GM23338 (cell line): ENCODE measurements at regions not wholly inside any gene's neighbourhood (a gene's known extent, or its start where the extent isn't known, plus 50 kb on each side); places are given as distances from the start of the nearest gene placed in this dataset.

Experiments
- ATAC-seq: fragments of 200-7000 bp; cut with Tn5 transposase; 3 replicates; pipeline ENCODE4 v1.9.1; 2020
- DNase-seq: peaks from one replicate; pipeline ENCODE4 v3.0.0-alpha.2; 2015; ENCODE audit warnings: low spot score
- H2AFZ ChIP-seq: fragments of 200-600 bp; sonication (generic); 2 replicates; pipeline ENCODE4 v1.8.0; 2016; ENCODE audit warnings: antibody characterized with exemption, mild to moderate bottlenecking, moderate library complexity
- H3F3A ChIP-seq: fragments of 200-600 bp; sonication (generic); replicated peaks from 2 replicates; pipeline ENCODE4 v1.8.0; 2017; ENCODE audit warnings: antibody characterized with exemption, mixed run types, low read depth
- H3K27ac ChIP-seq: fragments of 200-600 bp; sonication (generic); 2 replicates; pipeline ENCODE4 v1.6.1; 2016; ENCODE audit warnings: low read depth
- H3K27me3 ChIP-seq: fragments of 200-600 bp; sonication (generic); 2 replicates; pipeline ENCODE4 v1.8.0; 2016; ENCODE audit warnings: mild to moderate bottlenecking, mixed run types, moderate library complexity; ENCODE audit not compliant: insufficient read depth
- H3K36me3 ChIP-seq: fragments of 200-600 bp; sonication (generic); 2 replicates; pipeline ENCODE4 v1.8.0; 2016; ENCODE audit warnings: mild to moderate bottlenecking; ENCODE audit not compliant: insufficient read depth
- H3K4me1 ChIP-seq: fragments of 200-600 bp; sonication (generic); 2 replicates; pipeline ENCODE4 v1.8.0; 2016; ENCODE audit warnings: mild to moderate bottlenecking, moderate library complexity; ENCODE audit not compliant: insufficient read depth
- H3K4me2 ChIP-seq: fragments of 200-600 bp; sonication (generic); 2 replicates; pipeline ENCODE4 v1.7.1; 2017; ENCODE audit warnings: mixed run types
- H3K4me3 ChIP-seq: fragments of 200-600 bp; sonication (generic); 2 replicates; pipeline ENCODE4 v1.6.1; 2016; ENCODE audit warnings: mixed run types
- H3K79me2 ChIP-seq: fragments of 200-600 bp; sonication (generic); replicated peaks from 2 replicates; pipeline ENCODE4 v1.8.0; 2017; ENCODE audit warnings: mild to moderate bottlenecking; ENCODE audit not compliant: insufficient read depth
- H3K9me2 ChIP-seq: fragments of 200-600 bp; sonication (generic); 2 replicates; pipeline ENCODE4 v1.8.0; 2017; ENCODE audit not compliant: insufficient read depth
- H4K20me1 ChIP-seq: fragments of 200-600 bp; sonication (generic); replicated peaks from 2 replicates; pipeline ENCODE4 v1.8.0; 2017; ENCODE audit warnings: mild to moderate bottlenecking; ENCODE audit not compliant: insufficient read depth
- H3K27ac Mint-ChIP-seq: 2 replicates; pipeline ENCODE4 v1.8.0; 2020; ENCODE audit warnings: inconsistent platforms, mild to moderate bottlenecking, moderate library complexity, mixed read lengths
- H3K27me3 Mint-ChIP-seq: 3 replicates; pipeline ENCODE4 v1.8.0; 2022; ENCODE audit warnings: low read depth, mild to moderate bottlenecking, moderate library complexity, mixed read lengths, inconsistent platforms; ENCODE audit not compliant: insufficient read depth, poor library complexity
- H3K36me3 Mint-ChIP-seq: 3 replicates; pipeline ENCODE4 v1.8.0; 2021; ENCODE audit warnings: low read depth, mild to moderate bottlenecking, inconsistent platforms, moderate library complexity, mixed read lengths
- H3K4me1 Mint-ChIP-seq: 3 replicates; pipeline ENCODE4 v1.8.0; 2020; ENCODE audit warnings: mild to moderate bottlenecking, inconsistent platforms, mixed read lengths
- H3K4me3 Mint-ChIP-seq: 3 replicates; pipeline ENCODE4 v1.8.0; 2021; ENCODE audit warnings: moderate library complexity, mild to moderate bottlenecking, inconsistent platforms, mixed read lengths
- H3K9me3 Mint-ChIP-seq: 3 replicates; pipeline ENCODE4 v1.8.0; 2020; ENCODE audit warnings: moderate library complexity, mild to moderate bottlenecking, inconsistent platforms, mixed read lengths
- CREB1 ChIP-seq: fragments of 250-450 bp; sonication (Bioruptor Pico); IDR thresholded peaks from 2 replicates; pipeline ENCODE4 v1.5.0; 2020; ENCODE audit warnings: low read depth, mild to moderate bottlenecking, moderate library complexity
- CTCF ChIP-seq, 2 experiments: fragments of 200-600 bp in 1 of 2; sonication (generic) in 1 of 2; conservative IDR thresholded peaks; 2 replicates each; pipeline versions ENCODE4 v1.5.1 to v1.6.1; 2016 to 2017; ENCODE audit warnings: antibody characterized with exemption in 2 of 2, low read depth in 2 of 2, mild to moderate bottlenecking in 2 of 2, moderate library complexity in 1 of 2
- ETS1 ChIP-seq: IDR thresholded peaks from 2 replicates; pipeline ENCODE4 v1.6.1; 2016; ENCODE audit warnings: antibody characterized with exemption
- EZH2 ChIP-seq: fragments of 200-600 bp; sonication (generic); IDR thresholded peaks from one replicate; pipeline ENCODE4 v1.8.0; 2017; ENCODE audit warnings: antibody characterized with exemption, mild to moderate bottlenecking, low read depth; ENCODE audit not compliant: unreplicated experiment
- POLR2AphosphoS5 ChIP-seq: IDR thresholded peaks from 2 replicates; pipeline ENCODE4 v1.6.1; 2016; ENCODE audit warnings: antibody characterized with exemption, low read depth
- STAT1 ChIP-seq: IDR thresholded peaks from one replicate; pipeline ENCODE4 v1.6.1; 2016; ENCODE audit warnings: antibody characterized with exemption; ENCODE audit not compliant: unreplicated experiment
- ZNF331 ChIP-seq: fragments of 250-450 bp; sonication (Bioruptor Pico); IDR thresholded peaks from 2 replicates; pipeline ENCODE4 v1.5.0; 2020; ENCODE audit warnings: low read depth, mild to moderate bottlenecking, moderate library complexity

- no peak for TF ChIP-seq CREB1 (CRISPR knock-in tag)
- no peak for TF ChIP-seq ETS1
- no peak for TF ChIP-seq CTCF (conservative IDR thresholded peaks at IDR 0.05; ENCODE audit: low read depth in 2 of 2)
Measured at GRCh38 chr18:56501896-56502295, 136.5 kb downstream of the TXNL1 start (continued).

- Histone ChIP-seq H3K27me3 (no peaks in the 10 kb centered on the region), H3K9me2 (peaks cover 8% of the 10 kb centered on the region), H3K4me3 (no peak overlapping the region), H3K36me3 (no peaks in the 10 kb centered on the region; the same call in 1 of the 2 replicates), H3K4me2 (no peak overlapping the region), H3F3A (no peaks in the 10 kb centered on the region), H4K20me1 (no peaks in the 10 kb centered on the region), H3K4me1 (no peaks in the 10 kb centered on the region), H3K27ac (no peak overlapping the region), H2AFZ (peak overlapping the region; percentile 19; the same call in 1 of the 2 replicates), H3K79me2 (no peaks in the 10 kb centered on the region)
- peaks cover 11% of the 10 kb centered on the region; the same call in 2 of the 3 replicates for H3K9me3 Mint-ChIP-seq
- no peak overlapping the region for H3K27ac Mint-ChIP-seq
- H3K36me3 Mint-ChIP-seq, result peaks cover 3% of the 10 kb centered on the region; the same call in 2 of the 3 replicates
- peaks cover 3% of the 10 kb centered on the region for H3K27me3 Mint-ChIP-seq
- ATAC-seq (no peak), DNase-seq (no peak)
- H3K4me3 Mint-ChIP-seq, result no peak overlapping the region
- no peak for TF ChIP-seq ZNF331 (CRISPR knock-in tag)
- TF ChIP-seq ETS1, result no peak
- TF ChIP-seq POLR2AphosphoS5, result no peak
- TF ChIP-seq CTCF (conservative IDR thresholded peaks at IDR 0.05; ENCODE audit: low read depth in 2 of 2), result no peak
- no peak for TF ChIP-seq STAT1
- no peak for TF ChIP-seq EZH2
- 0 out of 3 replicates have a peak, but pooled peaks cover 2% of the 10 kb centered on the region for H3K4me1 Mint-ChIP-seq
Measured at GRCh38 chr18:56495884-56496283, 142.5 kb downstream of the TXNL1 start.
